HG03558 (cell line): ENCODE measurements at regions not wholly inside any gene's neighbourhood (a gene's known extent, or its start where the extent isn't known, plus 50 kb on each side); places are given as distances from the start of the nearest gene placed in this dataset.

Experiments
- ATAC-seq: cut with Tn5 transposase; IDR thresholded peaks from one replicate; pipeline ENCODE4 v1.9.1; 2021; ENCODE audit warnings: moderate number of reproducible peaks; ENCODE audit not compliant: unreplicated experiment; ENCODE audit errors: extremely low read depth

GRCh38 chr5:82666312-82666711 is 388.2 kb upstream of the RPS23 start:
- no peak for ATAC-seq

- ATAC-seq, result no peak
Observed at GRCh38 chr5:82664732-82665131, 386.6 kb upstream of the RPS23 start.

DNA sequence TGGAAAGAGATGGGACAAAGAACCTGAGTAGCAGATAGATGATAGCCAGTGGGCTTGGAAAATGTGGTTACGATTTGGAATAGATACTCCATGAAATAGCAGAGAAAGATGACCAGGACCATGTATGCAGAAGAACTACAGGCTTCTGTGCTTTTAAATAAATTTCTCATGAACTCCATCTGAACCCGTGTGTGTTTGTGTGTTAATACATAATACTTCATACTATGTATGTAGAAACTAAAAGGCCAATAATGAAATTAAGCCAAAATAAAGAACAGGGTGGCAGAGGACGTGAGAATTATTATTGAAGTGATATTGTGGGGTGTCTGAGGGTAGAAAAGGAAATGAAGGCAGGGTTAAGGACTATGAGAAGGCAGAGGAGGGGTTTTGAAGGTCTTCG is 385.1 kb upstream of the RPS23 start:
- ATAC-seq, result no peak

- no peak for ATAC-seq
Observed at GRCh38 chr5:82662340-82662739, 384.2 kb upstream of the RPS23 start.

DNA sequence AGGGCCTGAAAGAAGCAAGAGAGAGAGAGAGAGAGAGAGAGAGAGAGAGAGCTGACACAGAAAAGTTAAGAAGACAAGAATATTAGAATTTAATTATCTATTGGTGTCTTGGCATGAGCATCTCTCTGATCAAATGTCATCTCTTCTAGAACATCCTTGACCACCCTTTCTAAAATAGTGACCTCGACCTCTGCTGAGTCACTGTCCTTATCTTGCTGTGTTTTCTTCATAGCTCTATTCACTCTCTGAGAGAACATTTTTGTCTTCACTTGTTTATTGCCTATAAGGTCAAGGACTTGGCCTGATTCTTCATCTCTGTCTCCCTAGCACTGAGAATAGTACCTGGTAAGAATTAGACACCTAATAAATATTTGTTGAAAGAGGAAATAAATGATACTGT is 383.8 kb upstream of the RPS23 start:
- ATAC-seq, result no peak

DNA sequence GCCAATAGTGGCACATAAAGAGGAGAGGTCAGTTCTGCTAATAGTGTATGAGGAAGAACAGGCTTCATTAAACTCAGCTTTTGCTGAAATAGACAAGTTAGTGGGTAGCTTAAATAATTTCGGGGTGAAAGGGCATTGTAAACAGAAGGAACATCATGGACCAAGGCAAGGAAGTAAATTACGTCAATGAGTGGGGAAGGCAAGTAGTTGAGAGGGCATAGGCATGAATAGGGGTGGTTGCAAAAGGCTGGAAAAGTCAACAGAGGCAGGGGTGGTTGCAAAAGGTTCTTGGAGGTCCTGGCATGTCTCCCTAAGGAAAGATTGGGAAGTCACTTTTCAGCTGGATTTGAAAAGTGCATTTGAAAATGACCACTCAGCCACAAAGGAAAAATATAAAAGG is 383.3 kb upstream of the RPS23 start:
- no peak for ATAC-seq

DNA sequence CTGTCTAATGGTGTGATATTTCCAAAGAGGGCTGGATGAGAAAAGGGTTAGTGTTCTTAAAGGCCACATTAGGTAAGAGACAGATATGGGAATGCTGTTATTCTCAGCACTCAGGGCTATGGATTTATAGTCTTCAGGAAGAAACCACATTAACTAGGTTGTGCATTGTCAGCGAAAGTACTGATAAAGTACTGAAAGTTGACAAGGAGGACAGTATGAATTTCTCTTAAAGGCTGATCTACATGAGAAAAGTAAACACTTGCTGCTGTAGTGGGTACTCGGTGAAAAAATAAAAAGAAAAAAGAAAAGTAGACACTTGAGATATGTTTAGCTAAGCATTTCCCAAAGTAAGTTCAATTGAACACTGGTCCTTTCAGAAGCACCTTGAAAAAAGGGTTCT is 381.0 kb upstream of the RPS23 start:
- ATAC-seq, result no peak

DNA sequence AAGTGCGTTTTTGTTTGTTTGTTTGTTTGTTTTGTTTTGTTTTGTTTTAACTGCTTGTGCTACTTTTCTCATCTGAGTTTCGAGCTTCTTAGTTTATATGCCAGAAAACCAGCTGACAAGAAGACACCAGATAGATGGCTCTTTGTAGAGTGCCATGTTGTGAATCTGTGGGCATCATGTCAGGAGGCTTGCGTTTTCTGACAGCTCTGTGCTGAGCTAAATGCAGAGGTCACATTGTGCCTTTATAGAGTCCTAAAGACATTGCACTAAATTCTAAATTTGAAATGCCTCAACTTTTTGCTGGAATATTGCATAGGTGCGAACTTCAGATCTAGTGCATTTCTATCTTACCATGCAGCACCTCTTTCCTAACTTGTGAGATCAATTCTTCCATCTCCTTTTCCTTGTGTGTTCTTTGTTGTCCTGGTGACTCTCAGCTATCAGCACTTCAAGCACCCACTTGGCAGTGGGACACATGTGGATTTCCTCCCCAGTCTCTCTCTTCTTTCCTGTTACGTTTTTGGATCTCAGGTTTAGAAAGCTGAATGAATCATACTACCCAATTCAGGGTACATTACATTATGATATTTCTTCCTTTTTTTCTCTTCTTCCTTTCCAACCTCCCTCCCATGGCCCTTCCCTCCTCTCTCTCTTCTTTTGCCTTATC is 379.0 kb upstream of the RPS23 start:
- no peak for ATAC-seq

GRCh38 chr5:82656341-82656761 is 378.2 kb upstream of the RPS23 start:
- no peak for ATAC-seq

GRCh38 chr5:82655078-82655477 is 376.9 kb upstream of the RPS23 start:
- ATAC-seq, result no peak

GRCh38 chr5:82649943-82650342 is 371.8 kb upstream of the RPS23 start:
- no peak for ATAC-seq

DNA sequence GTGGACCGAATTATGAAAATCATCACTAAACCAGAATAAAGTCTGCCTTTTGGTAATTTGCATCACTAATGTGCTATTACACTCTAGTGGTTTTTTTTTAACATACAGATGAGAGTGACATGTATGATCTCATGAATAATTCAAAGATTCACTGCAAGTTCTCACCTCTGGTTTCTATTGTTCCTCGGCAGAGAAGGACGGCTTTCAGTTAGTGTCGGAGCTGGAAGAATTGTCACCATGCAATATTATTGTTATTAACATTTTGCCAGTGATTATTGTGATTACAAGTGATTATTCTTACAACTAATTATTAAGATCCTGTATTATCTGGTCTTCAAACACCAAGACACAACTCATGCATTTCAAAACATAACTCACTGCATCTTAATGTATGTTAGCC is 366.6 kb upstream of the RPS23 start:
- ATAC-seq, result no peak

DNA sequence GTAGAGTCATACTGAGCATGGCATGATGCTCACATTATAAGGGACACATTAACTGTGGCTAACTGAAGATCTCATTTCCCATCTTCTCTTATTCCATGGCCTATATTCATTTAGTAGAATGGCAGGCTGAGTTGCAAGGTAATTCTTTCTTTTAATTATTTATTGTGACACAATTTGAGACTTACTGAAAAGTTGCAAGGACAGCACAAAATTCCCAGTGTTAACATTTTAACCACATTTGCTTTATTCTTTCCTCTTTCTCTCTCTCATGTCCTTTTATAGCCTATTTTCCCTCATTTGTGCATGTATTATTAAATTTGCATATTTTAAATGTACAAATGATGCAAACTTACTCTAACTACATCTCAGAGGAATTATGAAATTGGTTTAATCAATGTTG is 366.1 kb upstream of the RPS23 start:
- no peak for ATAC-seq

DNA sequence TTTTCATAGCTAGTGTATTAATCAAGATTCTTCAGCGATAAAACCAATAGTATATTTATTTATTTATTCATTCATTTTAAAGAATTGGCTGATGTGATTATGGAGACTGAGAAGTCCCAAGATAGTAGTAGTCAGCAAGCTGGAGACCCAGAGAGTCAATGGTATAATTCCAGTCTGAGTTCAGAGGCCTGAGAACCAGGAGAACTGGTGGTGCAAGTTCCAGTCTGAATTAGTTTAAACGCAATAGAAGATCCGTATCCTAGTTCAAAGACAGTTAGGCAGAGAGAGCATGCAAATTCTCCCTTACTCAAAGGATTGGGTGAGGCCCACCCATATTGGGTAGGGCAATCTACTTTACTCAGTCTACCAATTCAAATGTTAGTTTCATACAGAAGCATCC is 364.2 kb upstream of the RPS23 start:
- no peak for ATAC-seq

GRCh38 chr5:82641331-82642003 is 363.3 kb upstream of the RPS23 start:
- peak; percentile 61 for ATAC-seq

- ATAC-seq, result no peak
Observed at GRCh38 chr5:82640916-82641315, 362.8 kb upstream of the RPS23 start.

GRCh38 chr5:82639393-82640144 is 361.4 kb upstream of the RPS23 start:
- ATAC-seq, result no peak

DNA sequence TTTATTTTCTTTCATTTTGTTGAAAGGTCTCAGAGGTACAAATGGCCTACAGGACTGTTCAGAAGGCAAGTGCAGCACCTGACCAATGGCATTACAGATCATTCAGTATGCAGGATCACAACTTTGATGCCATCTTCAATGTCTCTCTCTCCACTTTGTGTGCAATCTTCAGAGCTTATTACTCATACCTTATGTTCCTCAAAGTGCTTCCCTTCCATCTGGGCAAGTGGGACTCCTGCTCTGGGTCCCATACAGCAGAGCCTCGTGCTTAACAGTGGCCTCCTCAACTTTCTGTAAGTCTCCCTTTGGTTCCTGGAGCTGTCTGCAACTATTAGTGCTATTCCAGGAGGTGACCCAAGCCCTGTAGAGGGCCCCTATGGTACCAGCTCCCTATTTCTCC is 358.4 kb upstream of the RPS23 start:
- no peak for ATAC-seq

GRCh38 chr5:82635561-82636288 is 357.6 kb upstream of the RPS23 start:
- no peak for ATAC-seq

- no peak for ATAC-seq
Observed at GRCh38 chr5:82628364-82628910, 350.3 kb upstream of the RPS23 start.
